Ovary (tissue), 7 donors: ENCODE measurements at regions not wholly inside any gene's neighbourhood (a gene's known extent, or its start where the extent isn't known, plus 50 kb on each side); places are given as distances from the start of the nearest gene placed in this dataset.
"Not testable (repeated sequence)": the region's sequence is repeated elsewhere in the genome, so short reads cannot be mapped to it uniquely, and the experiment has no call there.

Experiments
- DNase-seq, 5 donors: peaks; one replicate each; pipeline ENCODE4 v3.0.0-alpha.2; 2019 to 2020
- H3K27ac ChIP-seq, 2 donors: fragments of 200-600 bp; one replicate each; pipeline versions ENCODE4 v1.5.1 to v1.8.0; 2019 to 2022
- H3K27me3 ChIP-seq: fragments of 200-600 bp; one replicate; pipeline ENCODE4 v1.8.0; 2022
- H3K36me3 ChIP-seq: fragments of 200-600 bp; sonication (generic); one replicate; pipeline ENCODE4 v1.5.1; 2019
- H3K4me1 ChIP-seq: one replicate; pipeline ENCODE4 v1.8.1; 2013; ENCODE audit warnings: mild to moderate bottlenecking, moderate library complexity; ENCODE audit not compliant: insufficient read depth
- H3K4me3 ChIP-seq: fragments of 200-600 bp; sonication (generic); one replicate; pipeline ENCODE4 v1.5.1; 2017
- H3K9me3 ChIP-seq, 2 donors: fragments of 200-600 bp in 1 of 2; sonication (generic) in 1 of 2; one replicate each; pipeline versions ENCODE4 v1.5.1 to v1.8.1; 2013 to 2019; ENCODE audit warnings: mild to moderate bottlenecking in 1 of 2, moderate library complexity in 1 of 2
- EP300 ChIP-seq: sonication (generic); formaldehyde crosslinking; IDR thresholded peaks from one replicate; pipeline ENCODE4 v1.6.1; 2017; ENCODE audit warnings: antibody characterized with exemption
- POLR2A ChIP-seq: fragments of 450-650 bp; IDR thresholded peaks from one replicate; pipeline ENCODE4 v1.6.1; 2017; ENCODE audit warnings: antibody characterized with exemption, mild to moderate bottlenecking, moderate library complexity
- WGBS, 3 donors: extraction: QIAGEN DNeasy Blood & Tissue Kit in 1 of 3; methylation state at CpG; one replicate each; pipeline versions ENCODE4 v1.1.5 to v1.1.7; 2013 to 2017; 5-methylcytosine and 5-hydroxymethylcytosine counted together
- intact Hi-C, 4 donors: fragments of 100-400 bp; cut with DNase I; formaldehyde crosslinking; loops; one replicate each; pipeline versions ENCODE4 v1.11.0 to v1.15.1; 2022 to 2023
- TF ChIP-seq, protein P1 (sequence below), 3 donors: fragments of 450-650 bp in 2 of 3; fragments of 200-600 bp in 1 of 3; IDR thresholded peaks; one replicate each; pipeline versions ENCODE4 v1.5.1 to v1.8.0; 2016 to 2022; ENCODE audit warnings: antibody characterized with exemption in 3 of 3, mild to moderate bottlenecking in 1 of 3
- donor health status: DM: no; HTN: no; CAD: no; lungs with moderate emphysema.
- donor health status: DM: no; HTN: no; CAD: no.
- donor health status: Bipolar disorder and iron deficiency.
- donor health status: DM: no; HTN: no; CAD: no.
- donor health status: DM: yes; HTN: yes; CAD: no.

DNA sequence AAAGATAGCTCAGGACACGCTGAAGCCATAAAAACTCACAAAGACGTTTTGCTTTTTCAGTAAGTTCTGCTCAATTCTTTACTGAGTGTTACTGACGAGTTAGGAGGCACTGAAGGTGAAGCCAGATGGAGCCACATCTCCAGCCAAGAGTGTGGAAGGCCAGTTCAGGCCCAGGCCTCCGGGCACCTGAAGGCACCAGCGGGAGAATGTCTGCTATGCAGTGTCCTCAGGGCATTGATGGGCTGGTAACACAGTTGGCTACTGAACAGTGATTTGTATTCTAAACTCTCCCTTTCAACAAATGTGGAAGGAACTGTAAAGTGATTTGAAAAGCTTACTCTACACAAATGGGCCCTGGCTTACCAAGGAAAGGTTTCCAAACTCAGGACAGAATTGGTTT lies 64.8 kb upstream of the SVIL start:
- TF ChIP-seq POLR2A (no peak), EP300 (no peak)
- TF ChIP-seq, protein P1, sequence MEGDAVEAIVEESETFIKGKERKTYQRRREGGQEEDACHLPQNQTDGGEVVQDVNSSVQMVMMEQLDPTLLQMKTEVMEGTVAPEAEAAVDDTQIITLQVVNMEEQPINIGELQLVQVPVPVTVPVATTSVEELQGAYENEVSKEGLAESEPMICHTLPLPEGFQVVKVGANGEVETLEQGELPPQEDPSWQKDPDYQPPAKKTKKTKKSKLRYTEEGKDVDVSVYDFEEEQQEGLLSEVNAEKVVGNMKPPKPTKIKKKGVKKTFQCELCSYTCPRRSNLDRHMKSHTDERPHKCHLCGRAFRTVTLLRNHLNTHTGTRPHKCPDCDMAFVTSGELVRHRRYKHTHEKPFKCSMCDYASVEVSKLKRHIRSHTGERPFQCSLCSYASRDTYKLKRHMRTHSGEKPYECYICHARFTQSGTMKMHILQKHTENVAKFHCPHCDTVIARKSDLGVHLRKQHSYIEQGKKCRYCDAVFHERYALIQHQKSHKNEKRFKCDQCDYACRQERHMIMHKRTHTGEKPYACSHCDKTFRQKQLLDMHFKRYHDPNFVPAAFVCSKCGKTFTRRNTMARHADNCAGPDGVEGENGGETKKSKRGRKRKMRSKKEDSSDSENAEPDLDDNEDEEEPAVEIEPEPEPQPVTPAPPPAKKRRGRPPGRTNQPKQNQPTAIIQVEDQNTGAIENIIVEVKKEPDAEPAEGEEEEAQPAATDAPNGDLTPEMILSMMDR (IDR thresholded peaks at IDR 0.05) = no peak
- no peak overlapping the region for H3K27ac ChIP-seq
- H3K27me3 ChIP-seq = no peaks in the 10 kb centered on the region
- H3K36me3 ChIP-seq = no peaks in the 10 kb centered on the region
- H3K4me3 ChIP-seq = no peak overlapping the region
- intact Hi-C loops = no loop called here
- 69 to 94% (median 77%) methylated on average over 4 to 5 of the region's 5 CpGs for WGBS, 3 donors
- no peaks in the 10 kb centered on the region for H3K9me3 ChIP-seq
- H3K4me1 ChIP-seq = peaks cover 7% of the 10 kb centered on the region
- DNase-seq = no peak

- 80 to 89% (median 81%) methylated on average over 8 of the region's 8 CpGs for WGBS, 3 donors
- TF ChIP-seq POLR2A = no peak
- TF ChIP-seq EP300 = no peak
- TF ChIP-seq, protein P1 (IDR thresholded peaks at IDR 0.05) = no peak
- Histone ChIP-seq H3K36me3 (no peaks in the 10 kb centered on the region), H3K27me3 (no peaks in the 10 kb centered on the region), H3K4me3 (no peak overlapping the region), H3K9me3 (no peaks in the 10 kb centered on the region), H3K27ac (no peak overlapping the region), H3K4me1 (peaks cover 7% of the 10 kb centered on the region)
- no peak for DNase-seq
- intact Hi-C loops = no loop called here
Observed at GRCh38 chr10:29698773-29699490, 64.2 kb upstream of the SVIL start.

DNA sequence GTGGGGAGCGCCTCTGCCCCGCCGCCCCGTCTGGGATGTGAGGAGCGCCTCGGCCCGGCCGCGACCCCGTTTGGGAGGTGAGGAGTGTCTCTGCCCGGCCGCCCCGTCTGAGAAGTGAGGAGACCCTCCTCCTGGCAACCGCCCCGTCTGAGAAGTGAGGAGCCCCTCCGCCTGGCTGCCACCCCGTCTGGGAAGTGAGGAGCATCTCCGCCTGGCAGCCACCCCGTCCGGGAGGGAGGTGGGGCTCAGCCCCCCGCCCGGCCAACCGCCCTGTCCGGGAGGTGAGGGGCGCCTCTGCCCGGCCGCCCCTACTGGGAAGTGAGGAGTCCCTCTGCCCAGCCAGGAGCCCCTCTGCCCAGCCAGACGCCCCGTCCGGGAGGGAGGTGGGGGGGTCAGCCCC lies 61.8 kb upstream of the SVIL start:
- H3K27me3 ChIP-seq, H3K27ac ChIP-seq, H3K4me1 ChIP-seq, DNase-seq, H3K4me3 ChIP-seq, H3K9me3 ChIP-seq, H3K36me3 ChIP-seq, intact Hi-C loops: not testable (repeated sequence)
- 96 to 100% (median 99%) methylated on average over 16 to 30 of the region's 30 CpGs for WGBS, 3 donors

DNA sequence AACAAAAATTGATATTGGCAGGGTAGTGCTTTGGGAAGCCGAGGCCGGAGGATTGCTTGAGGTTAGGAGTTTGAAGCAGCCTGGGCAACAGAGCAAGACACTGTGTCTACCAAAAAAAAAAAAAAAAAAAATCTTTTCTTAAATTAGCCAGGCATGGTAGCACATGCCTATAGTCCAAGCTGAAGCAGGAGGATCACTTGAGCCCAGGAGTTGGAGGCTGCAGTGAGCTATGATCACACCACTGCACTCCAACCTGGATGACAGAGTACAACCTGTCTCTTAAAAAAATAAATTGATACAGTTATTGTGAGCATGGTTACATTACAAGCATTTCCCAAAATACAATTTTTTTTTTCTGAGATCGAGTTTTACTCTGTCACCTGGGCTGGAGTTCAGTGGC lies 59.4 kb upstream of the SVIL start:
- H3K4me1 ChIP-seq = peaks cover 5% of the 10 kb centered on the region
- no peaks in the 10 kb centered on the region for H3K36me3 ChIP-seq
- intact Hi-C loops = no loop called here
- H3K4me3 ChIP-seq = no peak overlapping the region
- H3K27ac ChIP-seq = no peak overlapping the region
- no peaks in the 10 kb centered on the region for H3K9me3 ChIP-seq
- no peak for DNase-seq
- WGBS, 3 donors = 75 to 97% (median 96%) methylated on average over 3 of the region's 3 CpGs
- H3K27me3 ChIP-seq = no peaks in the 10 kb centered on the region
- TF ChIP-seq POLR2A (no peak), EP300 (no peak)
- TF ChIP-seq, protein P1 (IDR thresholded peaks at IDR 0.05) = no peak

- Histone ChIP-seq H3K27ac (peak overlapping the region in 1 of 2 donors; percentile 31), H3K4me3 (no peak overlapping the region), H3K36me3 (no peaks in the 10 kb centered on the region), H3K4me1 (peaks cover 7% of the 10 kb centered on the region), H3K9me3 (no peaks in the 10 kb centered on the region), H3K27me3 (no peaks in the 10 kb centered on the region)
- TF ChIP-seq POLR2A (no peak), EP300 (no peak)
- TF ChIP-seq, protein P1 (IDR thresholded peaks at IDR 0.05) = no peak
- 10 to 17% (median 15%) methylated on average over 5 of the region's 5 CpGs for WGBS, 3 donors
- no peak for DNase-seq
- intact Hi-C loops = no loop called here
Observed at GRCh38 chr10:29692121-29692539, 57.4 kb upstream of the SVIL start.
